DOHH2 (cell line): ENCODE measurements at regions not wholly inside any gene's neighbourhood (a gene's known extent, or its start where the extent isn't known, plus 50 kb on each side); places are given as distances from the start of the nearest gene placed in this dataset.

Source experiments
- H3F3A ChIP-seq: fragments of 200-600 bp; sonication (generic), shearing (Covaris generic); 2 replicates; pipeline ENCODE4 v1.6.0; 2016; ENCODE audit warnings: antibody characterized with exemption, mild to moderate bottlenecking; ENCODE audit not compliant: control insufficient read depth, insufficient read depth
- H3K27ac ChIP-seq: fragments of 200-600 bp; sonication (generic); 2 replicates; pipeline ENCODE4 v1.5.1; 2014; ENCODE audit warnings: low read depth, mild to moderate bottlenecking, low read length, moderate library complexity
- H3K27me3 ChIP-seq: fragments of 200-600 bp; sonication (generic); 2 replicates; pipeline ENCODE4 v1.6.1; 2014; ENCODE audit warnings: mild to moderate bottlenecking, low read length, mixed read lengths; ENCODE audit not compliant: control insufficient read depth
- H3K36me3 ChIP-seq: fragments of 200-600 bp; sonication (generic); 2 replicates; pipeline ENCODE4 v1.6.1; 2014; ENCODE audit warnings: mild to moderate bottlenecking, low read length, moderate library complexity, mixed read lengths; ENCODE audit not compliant: control insufficient read depth
- H3K4me1 ChIP-seq: fragments of 200-600 bp; sonication (generic); 2 replicates; pipeline ENCODE4 v1.6.1; 2014; ENCODE audit warnings: mild to moderate bottlenecking, low read length, mixed read lengths; ENCODE audit not compliant: control insufficient read depth
- H3K4me2 ChIP-seq: fragments of 200-600 bp; sonication (generic); 2 replicates; pipeline ENCODE4 v1.6.0; 2014; ENCODE audit warnings: mild to moderate bottlenecking, low read length, moderate library complexity
- H3K4me3 ChIP-seq: fragments of 200-600 bp; sonication (generic); 2 replicates; pipeline ENCODE4 v1.5.1; 2014; ENCODE audit warnings: mild to moderate bottlenecking, low read length, mixed read lengths
- H3K79me2 ChIP-seq: fragments of 200-600 bp; sonication (generic); 2 replicates; pipeline ENCODE4 v1.6.1; 2014; ENCODE audit warnings: mild to moderate bottlenecking, low read length, mixed read lengths; ENCODE audit not compliant: control insufficient read depth
- H3K9me2 ChIP-seq: fragments of 200-600 bp; sonication (generic); replicated peaks from 2 replicates; pipeline ENCODE4 v1.6.1; 2014; ENCODE audit warnings: mild to moderate bottlenecking, low read length, mixed read lengths; ENCODE audit not compliant: control insufficient read depth
- H3K9me3 ChIP-seq: fragments of 200-600 bp; sonication (generic); 2 replicates; pipeline ENCODE4 v1.6.1; 2014; ENCODE audit warnings: antibody characterized with exemption, low read length, mixed read lengths; ENCODE audit not compliant: control insufficient read depth, insufficient read depth
- H4K20me1 ChIP-seq: fragments of 200-600 bp; sonication (generic); 2 replicates; pipeline ENCODE4 v1.6.0; 2014; ENCODE audit warnings: low read depth, mild to moderate bottlenecking, antibody characterized with exemption, low read length, moderate library complexity; ENCODE audit not compliant: control insufficient read depth, insufficient read depth
- EZH2phosphoT487 ChIP-seq: fragments of 200-600 bp; sonication (generic); IDR thresholded peaks from 2 replicates; pipeline ENCODE4 v1.6.1; 2017; ENCODE audit warnings: borderline replicate concordance, mild to moderate bottlenecking, antibody characterized with exemption, low read length, moderate library complexity, mixed read lengths
- TF ChIP-seq, protein P1 (sequence below): fragments of 200-600 bp; sonication (generic); IDR thresholded peaks from one replicate; pipeline ENCODE4 v1.5.1; 2014; ENCODE audit warnings: antibody characterized with exemption, mild to moderate bottlenecking, low read depth, low read length; ENCODE audit not compliant: poor library complexity, severe bottlenecking

- H3K27ac ChIP-seq: no peak overlapping the region
- no peaks in the 10 kb centered on the region for H4K20me1 ChIP-seq
- no peaks in the 10 kb centered on the region for H3F3A ChIP-seq
- H3K9me3 ChIP-seq: no peaks in the 10 kb centered on the region
- no peak overlapping the region for H3K4me2 ChIP-seq
- H3K36me3 ChIP-seq: no peaks in the 10 kb centered on the region
- no peaks in the 10 kb centered on the region for H3K27me3 ChIP-seq
- no peak for TF ChIP-seq EZH2phosphoT487
- TF ChIP-seq, protein P1, sequence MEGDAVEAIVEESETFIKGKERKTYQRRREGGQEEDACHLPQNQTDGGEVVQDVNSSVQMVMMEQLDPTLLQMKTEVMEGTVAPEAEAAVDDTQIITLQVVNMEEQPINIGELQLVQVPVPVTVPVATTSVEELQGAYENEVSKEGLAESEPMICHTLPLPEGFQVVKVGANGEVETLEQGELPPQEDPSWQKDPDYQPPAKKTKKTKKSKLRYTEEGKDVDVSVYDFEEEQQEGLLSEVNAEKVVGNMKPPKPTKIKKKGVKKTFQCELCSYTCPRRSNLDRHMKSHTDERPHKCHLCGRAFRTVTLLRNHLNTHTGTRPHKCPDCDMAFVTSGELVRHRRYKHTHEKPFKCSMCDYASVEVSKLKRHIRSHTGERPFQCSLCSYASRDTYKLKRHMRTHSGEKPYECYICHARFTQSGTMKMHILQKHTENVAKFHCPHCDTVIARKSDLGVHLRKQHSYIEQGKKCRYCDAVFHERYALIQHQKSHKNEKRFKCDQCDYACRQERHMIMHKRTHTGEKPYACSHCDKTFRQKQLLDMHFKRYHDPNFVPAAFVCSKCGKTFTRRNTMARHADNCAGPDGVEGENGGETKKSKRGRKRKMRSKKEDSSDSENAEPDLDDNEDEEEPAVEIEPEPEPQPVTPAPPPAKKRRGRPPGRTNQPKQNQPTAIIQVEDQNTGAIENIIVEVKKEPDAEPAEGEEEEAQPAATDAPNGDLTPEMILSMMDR: no peak
- no peaks in the 10 kb centered on the region for H3K79me2 ChIP-seq
- no peaks in the 10 kb centered on the region for H3K4me1 ChIP-seq
- H3K9me2 ChIP-seq: no peaks in the 10 kb centered on the region
- H3K4me3 ChIP-seq: no peak overlapping the region
Measured at GRCh38 chr9:12874395-12874794, 99.6 kb downstream of the LURAP1L start.

GRCh38 chr9:12875191-12875590 lies 100.4 kb downstream of the LURAP1L start:
- Histone ChIP-seq H3K4me2 (no peak overlapping the region), H4K20me1 (no peaks in the 10 kb centered on the region), H3K9me3 (no peaks in the 10 kb centered on the region), H3F3A (no peaks in the 10 kb centered on the region), H3K9me2 (no peaks in the 10 kb centered on the region), H3K4me1 (no peaks in the 10 kb centered on the region), H3K79me2 (no peaks in the 10 kb centered on the region), H3K27ac (no peak overlapping the region), H3K4me3 (no peak overlapping the region), H3K27me3 (no peaks in the 10 kb centered on the region), H3K36me3 (no peaks in the 10 kb centered on the region)
- TF ChIP-seq, protein P1: no peak
- no peak for TF ChIP-seq EZH2phosphoT487

GRCh38 chr9:12876872-12877271 lies 102.1 kb downstream of the LURAP1L start:
- no peaks in the 10 kb centered on the region for H3K9me3 ChIP-seq
- no peak overlapping the region for H3K4me2 ChIP-seq
- H3K36me3 ChIP-seq: no peaks in the 10 kb centered on the region
- H4K20me1 ChIP-seq: no peaks in the 10 kb centered on the region
- no peaks in the 10 kb centered on the region for H3K4me1 ChIP-seq
- H3F3A ChIP-seq: no peaks in the 10 kb centered on the region
- no peaks in the 10 kb centered on the region for H3K9me2 ChIP-seq
- no peak for TF ChIP-seq EZH2phosphoT487
- TF ChIP-seq, protein P1: no peak
- no peak overlapping the region for H3K4me3 ChIP-seq
- H3K27ac ChIP-seq: no peak overlapping the region
- no peaks in the 10 kb centered on the region for H3K27me3 ChIP-seq
- H3K79me2 ChIP-seq: no peaks in the 10 kb centered on the region
